Ishikawa (cell line): ENCODE measurements at regions not wholly inside any gene's neighbourhood (a gene's known extent, or its start where the extent isn't known, plus 50 kb on each side); places are given as distances from the start of the nearest gene placed in this dataset.

Experiments
- CEBPB ChIP-seq: IDR thresholded peaks from 2 replicates; pipeline ENCODE4 v1.6.1; 2012
- CREB1 ChIP-seq: IDR thresholded peaks from 2 replicates; pipeline ENCODE4 v1.6.1; 2012; ENCODE audit warnings: low read depth
- EGR1 ChIP-seq: IDR thresholded peaks from 2 replicates; pipeline ENCODE4 v1.6.1; 2012
- EP300 ChIP-seq: IDR thresholded peaks from 2 replicates; pipeline ENCODE4 v1.6.1; 2012; ENCODE audit warnings: borderline replicate concordance
- FOXM1 ChIP-seq: IDR thresholded peaks from 2 replicates; pipeline ENCODE4 v1.6.1; 2012; ENCODE audit warnings: low read depth, borderline replicate concordance
- NFIC ChIP-seq: IDR thresholded peaks from 2 replicates; pipeline ENCODE4 v1.6.1; 2012
- RAD21 ChIP-seq: IDR thresholded peaks from 2 replicates; pipeline ENCODE4 v1.6.1; 2012; ENCODE audit warnings: low read depth
- TAF1 ChIP-seq: IDR thresholded peaks from 2 replicates; pipeline ENCODE4 v1.6.1; 2012; ENCODE audit warnings: low read depth, mild to moderate bottlenecking
- TCF12 ChIP-seq: IDR thresholded peaks from 2 replicates; pipeline ENCODE4 v1.6.1; 2012; ENCODE audit warnings: low read depth
- TEAD4 ChIP-seq: IDR thresholded peaks from 2 replicates; pipeline ENCODE4 v1.6.1; 2012
- YY1 ChIP-seq: IDR thresholded peaks from 2 replicates; pipeline ENCODE4 v1.6.1; 2012; ENCODE audit warnings: low read depth
- ZBTB7A ChIP-seq: IDR thresholded peaks from 2 replicates; pipeline ENCODE4 v1.6.1; 2012; ENCODE audit warnings: low read depth
- TF ChIP-seq, protein P1 (sequence below): IDR thresholded peaks from 2 replicates; pipeline ENCODE4 v1.6.1; 2012
- TF ChIP-seq, protein P2 (sequence below): IDR thresholded peaks from 2 replicates; pipeline ENCODE4 v1.6.1; 2012
- TF ChIP-seq, protein P3 (sequence below): IDR thresholded peaks from 2 replicates; pipeline ENCODE4 v1.6.1; 2012; ENCODE audit warnings: low read depth, mild to moderate bottlenecking

DNA sequence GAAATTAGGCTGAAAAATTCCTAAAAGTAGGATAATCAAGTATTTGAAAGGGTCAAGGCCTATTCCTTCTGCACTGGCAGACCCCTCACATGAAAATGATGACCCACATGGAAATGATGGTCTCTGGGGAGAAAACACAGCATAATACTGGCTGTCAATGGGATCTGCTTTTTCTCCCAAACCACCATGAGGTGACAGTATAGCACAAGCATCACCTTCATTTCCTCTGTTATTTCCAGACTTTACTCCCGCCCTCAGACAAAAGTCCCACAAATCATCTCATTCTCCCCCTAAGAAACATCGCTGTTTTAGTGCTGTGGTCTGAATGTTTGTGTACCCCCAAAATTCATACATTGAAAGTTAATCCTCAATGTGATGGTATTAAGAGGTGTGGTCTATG lies 161.0 kb downstream of the RSL24D1 start:
- no peak for TF ChIP-seq TCF12
- TF ChIP-seq, protein P1, sequence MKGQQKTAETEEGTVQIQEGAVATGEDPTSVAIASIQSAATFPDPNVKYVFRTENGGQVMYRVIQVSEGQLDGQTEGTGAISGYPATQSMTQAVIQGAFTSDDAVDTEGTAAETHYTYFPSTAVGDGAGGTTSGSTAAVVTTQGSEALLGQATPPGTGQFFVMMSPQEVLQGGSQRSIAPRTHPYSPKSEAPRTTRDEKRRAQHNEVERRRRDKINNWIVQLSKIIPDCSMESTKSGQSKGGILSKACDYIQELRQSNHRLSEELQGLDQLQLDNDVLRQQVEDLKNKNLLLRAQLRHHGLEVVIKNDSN, result no peak
- no peak for TF ChIP-seq TAF1
- no peak for TF ChIP-seq NFIC
- peak; percentile 14; the same call in 1 of the 2 replicates for TF ChIP-seq RAD21
- no peak for TF ChIP-seq EGR1
- no peak for TF ChIP-seq FOXM1
- TF ChIP-seq, protein P2, sequence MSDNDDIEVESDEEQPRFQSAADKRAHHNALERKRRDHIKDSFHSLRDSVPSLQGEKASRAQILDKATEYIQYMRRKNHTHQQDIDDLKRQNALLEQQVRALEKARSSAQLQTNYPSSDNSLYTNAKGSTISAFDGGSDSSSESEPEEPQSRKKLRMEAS, result no peak
- no peak for TF ChIP-seq YY1

DNA sequence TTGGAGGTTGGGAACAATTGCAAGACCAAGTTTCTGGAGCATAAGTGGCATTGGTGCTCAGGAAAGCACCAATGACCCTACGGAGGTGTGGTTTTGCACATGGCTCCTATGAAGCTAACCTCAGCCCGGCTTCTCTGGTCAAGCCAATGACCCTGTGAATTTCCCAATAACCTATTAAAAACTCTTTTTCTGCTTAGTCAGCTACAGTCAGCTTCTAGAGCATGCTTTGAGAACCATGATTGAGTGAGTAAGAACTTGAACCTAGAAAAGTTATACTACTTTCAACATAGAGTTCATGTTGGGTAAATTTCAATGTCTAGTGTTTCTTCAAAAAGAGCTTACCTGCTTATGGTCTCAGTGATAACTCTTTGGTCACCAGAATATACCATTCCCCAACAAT lies 163.2 kb downstream of the RSL24D1 start:
- TF ChIP-seq ZBTB7A (no peak), TAF1 (no peak), YY1 (no peak), TCF12 (no peak), CEBPB (no peak), CREB1 (no peak)
- TF ChIP-seq, protein P1, result no peak
- TF ChIP-seq, protein P3, sequence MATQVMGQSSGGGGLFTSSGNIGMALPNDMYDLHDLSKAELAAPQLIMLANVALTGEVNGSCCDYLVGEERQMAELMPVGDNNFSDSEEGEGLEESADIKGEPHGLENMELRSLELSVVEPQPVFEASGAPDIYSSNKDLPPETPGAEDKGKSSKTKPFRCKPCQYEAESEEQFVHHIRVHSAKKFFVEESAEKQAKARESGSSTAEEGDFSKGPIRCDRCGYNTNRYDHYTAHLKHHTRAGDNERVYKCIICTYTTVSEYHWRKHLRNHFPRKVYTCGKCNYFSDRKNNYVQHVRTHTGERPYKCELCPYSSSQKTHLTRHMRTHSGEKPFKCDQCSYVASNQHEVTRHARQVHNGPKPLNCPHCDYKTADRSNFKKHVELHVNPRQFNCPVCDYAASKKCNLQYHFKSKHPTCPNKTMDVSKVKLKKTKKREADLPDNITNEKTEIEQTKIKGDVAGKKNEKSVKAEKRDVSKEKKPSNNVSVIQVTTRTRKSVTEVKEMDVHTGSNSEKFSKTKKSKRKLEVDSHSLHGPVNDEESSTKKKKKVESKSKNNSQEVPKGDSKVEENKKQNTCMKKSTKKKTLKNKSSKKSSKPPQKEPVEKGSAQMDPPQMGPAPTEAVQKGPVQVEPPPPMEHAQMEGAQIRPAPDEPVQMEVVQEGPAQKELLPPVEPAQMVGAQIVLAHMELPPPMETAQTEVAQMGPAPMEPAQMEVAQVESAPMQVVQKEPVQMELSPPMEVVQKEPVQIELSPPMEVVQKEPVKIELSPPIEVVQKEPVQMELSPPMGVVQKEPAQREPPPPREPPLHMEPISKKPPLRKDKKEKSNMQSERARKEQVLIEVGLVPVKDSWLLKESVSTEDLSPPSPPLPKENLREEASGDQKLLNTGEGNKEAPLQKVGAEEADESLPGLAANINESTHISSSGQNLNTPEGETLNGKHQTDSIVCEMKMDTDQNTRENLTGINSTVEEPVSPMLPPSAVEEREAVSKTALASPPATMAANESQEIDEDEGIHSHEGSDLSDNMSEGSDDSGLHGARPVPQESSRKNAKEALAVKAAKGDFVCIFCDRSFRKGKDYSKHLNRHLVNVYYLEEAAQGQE, result no peak
- TF ChIP-seq, protein P2, result no peak

DNA sequence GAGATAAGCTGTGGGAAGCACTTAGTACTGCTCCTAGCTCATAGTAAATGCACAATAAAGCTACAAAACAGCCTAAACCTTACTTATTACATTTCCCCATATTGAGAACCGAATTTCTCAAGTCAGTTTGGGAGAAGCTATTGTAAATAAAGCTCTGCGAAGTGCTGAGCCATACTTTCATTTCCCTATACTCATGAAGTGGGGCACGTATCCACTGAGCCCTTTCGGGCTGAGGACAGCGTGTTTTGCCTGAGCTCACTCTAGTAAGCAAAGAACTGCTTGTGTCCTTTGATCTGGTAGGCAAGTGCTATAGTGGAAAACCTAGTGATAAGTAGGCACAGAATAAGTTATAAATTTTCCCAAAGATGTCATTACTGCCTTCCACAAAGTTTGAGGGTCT lies 165.0 kb downstream of the RSL24D1 start:
- no peak for TF ChIP-seq YY1
- TF ChIP-seq TAF1, result no peak
- TF ChIP-seq RAD21, result no peak
- TF ChIP-seq CEBPB, result no peak

DNA sequence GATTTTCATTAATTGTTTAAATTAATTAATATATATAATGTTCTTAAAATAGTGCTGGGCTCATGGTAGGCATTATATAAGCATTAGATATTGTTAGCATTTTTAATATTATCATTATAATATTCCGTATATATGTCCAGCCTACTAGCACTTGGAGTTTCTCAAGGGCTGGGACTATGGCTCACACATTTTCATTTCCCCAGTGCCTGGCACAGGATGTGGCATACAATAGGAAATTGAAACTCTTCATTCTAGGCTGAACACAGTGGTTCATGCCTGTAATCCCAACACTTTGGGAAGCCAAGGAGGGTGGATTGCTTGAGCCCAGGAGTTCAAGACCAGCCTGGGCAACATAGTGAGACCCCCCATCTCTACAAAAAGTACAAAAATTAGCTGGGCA lies 170.4 kb downstream of the RSL24D1 start:
- TF ChIP-seq CREB1 (no peak), RAD21 (no peak), ZBTB7A (no peak)

DNA sequence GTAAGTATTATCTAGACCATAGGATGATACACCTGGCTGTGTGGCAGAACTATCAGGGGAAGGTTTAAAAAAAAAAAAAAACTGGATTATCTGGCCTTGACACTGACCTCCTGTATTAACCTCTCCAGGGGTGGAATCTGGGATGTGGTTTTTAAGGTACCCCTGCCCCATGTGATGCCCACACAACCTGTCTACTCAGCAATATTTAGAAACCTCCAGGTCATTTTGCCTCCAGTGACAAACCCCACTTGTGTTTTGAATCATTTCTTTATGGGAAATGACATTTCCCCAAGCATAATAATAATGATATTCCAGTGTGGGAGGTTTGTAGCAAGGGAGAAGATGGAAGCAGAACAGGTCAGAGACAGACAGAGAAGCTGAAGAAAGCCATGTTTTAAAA lies 179.1 kb downstream of the RSL24D1 start:
- TF ChIP-seq, protein P3, result no peak
- no peak for TF ChIP-seq CEBPB
- TF ChIP-seq, protein P1, result no peak
- TF ChIP-seq CREB1, result no peak
- TF ChIP-seq TCF12, result no peak
- TF ChIP-seq, protein P2, result no peak
- TF ChIP-seq ZBTB7A, result no peak
- no peak for TF ChIP-seq NFIC
- TF ChIP-seq TEAD4, result no peak
- no peak for TF ChIP-seq EGR1

DNA sequence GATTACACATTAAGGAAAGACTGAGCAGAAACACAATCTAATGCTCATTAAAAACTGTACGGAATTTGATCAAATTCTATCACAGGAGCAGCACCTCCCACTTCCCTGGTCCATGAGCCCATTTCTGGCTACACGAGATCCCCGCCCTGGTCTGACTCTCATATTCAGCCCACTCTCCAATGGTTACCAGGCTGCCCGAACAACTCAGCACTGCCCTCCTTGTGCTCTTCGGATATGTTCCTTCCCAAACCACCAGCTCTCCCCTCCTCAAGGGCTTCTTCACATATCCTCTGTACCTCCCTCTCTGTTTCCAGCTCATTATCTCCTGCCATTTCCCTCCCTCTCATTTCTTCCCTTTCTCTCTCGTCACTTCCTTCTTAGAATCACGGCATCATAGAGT lies 180.5 kb downstream of the RSL24D1 start:
- no peak for TF ChIP-seq ZBTB7A
- no peak for TF ChIP-seq TAF1
- no peak for TF ChIP-seq EP300
- TF ChIP-seq EGR1, result no peak
- TF ChIP-seq CEBPB, result no peak
- TF ChIP-seq NFIC, result no peak
- TF ChIP-seq TCF12, result no peak
- TF ChIP-seq, protein P2, result no peak
- TF ChIP-seq FOXM1, result no peak
- TF ChIP-seq, protein P3, result no peak
- TF ChIP-seq CREB1, result no peak
- TF ChIP-seq, protein P1, result no peak
- TF ChIP-seq TEAD4, result no peak
- no peak for TF ChIP-seq RAD21
- TF ChIP-seq YY1, result no peak
